Epithelial cell of prostate (primary cell): ENCODE measurements at regions not wholly inside any gene's neighbourhood (a gene's known extent, or its start where the extent isn't known, plus 50 kb on each side); places are given as distances from the start of the nearest gene placed in this dataset.
A peak's percentile ranks its signal among the peaks of the same experiment; 100 is the strongest.

Experiments used
- DNase-seq: peaks from one replicate; pipeline ENCODE4 v3.0.0-alpha.2; 2011; ENCODE audit warnings: low read depth, low spot score
- H3K27ac ChIP-seq: fragments of 450-650 bp; 2 replicates; pipeline ENCODE4 v1.5.1; 2017; ENCODE audit warnings: mild to moderate bottlenecking

- H3K27ac ChIP-seq: no peak overlapping the region
- no peak for DNase-seq
Observed at GRCh38 chr7:10863476-10863875, 110.2 kb upstream of the PHF14 start.

GRCh38 chr7:10874666-10875065 is 99.0 kb upstream of the PHF14 start:
- DNase-seq: no peak
- H3K27ac ChIP-seq: no peak overlapping the region

GRCh38 chr7:10875080-10875479 is 98.6 kb upstream of the PHF14 start:
- no peak for DNase-seq

GRCh38 chr7:10888861-10889260 is 84.8 kb upstream of the PHF14 start:
- no peak for DNase-seq
- H3K27ac ChIP-seq: no peak overlapping the region

More at GRCh38 chr7:10875080-10875479, 98.6 kb upstream of the PHF14 start:
- H3K27ac ChIP-seq: no peak overlapping the region

- no peak overlapping the region for H3K27ac ChIP-seq
- DNase-seq: peak; percentile 26
Observed at GRCh38 chr7:10889266-10889898, 84.3 kb upstream of the PHF14 start.

GRCh38 chr7:10908600-10908999 is 65.1 kb upstream of the PHF14 start:
- no peak overlapping the region for H3K27ac ChIP-seq
- DNase-seq: no peak

GRCh38 chr7:10910447-10910846 is 63.2 kb upstream of the PHF14 start:
- no peak for DNase-seq

GRCh38 chr7:10912077-10912476 is 61.6 kb upstream of the PHF14 start:
- DNase-seq: no peak

More at GRCh38 chr7:10910447-10910846, 63.2 kb upstream of the PHF14 start:
- no peak overlapping the region for H3K27ac ChIP-seq

GRCh38 chr7:10913457-10913856 is 60.2 kb upstream of the PHF14 start:
- no peak overlapping the region for H3K27ac ChIP-seq
- no peak for DNase-seq

More at GRCh38 chr7:10912077-10912476, 61.6 kb upstream of the PHF14 start:
- H3K27ac ChIP-seq: no peak overlapping the region

- H3K27ac ChIP-seq: no peak overlapping the region
- DNase-seq: no peak
Observed at GRCh38 chr7:10918093-10918590, 55.5 kb upstream of the PHF14 start.

- no peak for DNase-seq
- H3K27ac ChIP-seq: no peak overlapping the region
Observed at GRCh38 chr7:10919923-10920322, 53.7 kb upstream of the PHF14 start.
